ENCODE measurements at regions not wholly inside any gene's neighbourhood (a gene's known extent, or its start where the extent isn't known, plus 50 kb on each side); places are given as distances from the start of the nearest gene placed in this dataset.

DNA sequence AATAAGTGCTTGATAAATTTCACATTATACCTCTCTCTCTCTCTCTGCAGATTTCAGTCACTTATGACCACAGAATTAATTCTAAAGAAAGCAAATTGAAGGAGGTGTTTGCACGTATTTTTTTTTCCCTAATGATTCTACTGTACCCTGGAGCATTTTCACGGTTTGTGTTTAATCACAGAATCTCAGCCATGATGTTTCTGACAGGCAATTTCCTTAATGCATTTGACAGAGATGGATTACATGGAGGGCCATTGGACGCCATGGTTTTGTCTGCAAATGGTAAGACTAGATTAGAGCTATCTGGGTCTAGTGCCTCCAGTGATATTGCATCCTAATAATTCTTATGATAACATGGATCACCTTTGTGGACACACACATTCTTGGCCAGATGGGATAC is 147.5 kb upstream of the RBFOX1 start:
- DNase-seq (ENCODE audit: low spot score) = no peak

DNA sequence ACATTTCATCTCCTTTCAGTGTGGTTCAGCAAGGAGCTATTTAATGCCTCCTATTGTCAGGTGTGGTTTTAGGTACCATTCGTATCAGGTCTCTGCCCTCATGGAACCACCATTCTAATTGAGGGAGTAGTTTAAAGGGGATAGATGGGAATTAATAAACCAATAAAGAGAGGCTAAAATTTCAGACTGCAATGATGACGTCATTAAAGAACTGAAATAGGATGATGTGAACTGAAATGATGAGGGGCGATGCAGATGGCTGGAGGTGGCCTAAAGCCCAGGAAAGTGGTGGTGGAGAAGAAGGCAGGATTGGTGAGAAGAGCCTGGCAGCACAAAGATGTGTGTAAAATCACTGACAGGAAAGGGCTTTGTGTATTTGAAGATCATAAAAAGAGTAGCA is 148.9 kb upstream of the RBFOX1 start:
- no peak for DNase-seq (ENCODE audit: low spot score)

DNA sequence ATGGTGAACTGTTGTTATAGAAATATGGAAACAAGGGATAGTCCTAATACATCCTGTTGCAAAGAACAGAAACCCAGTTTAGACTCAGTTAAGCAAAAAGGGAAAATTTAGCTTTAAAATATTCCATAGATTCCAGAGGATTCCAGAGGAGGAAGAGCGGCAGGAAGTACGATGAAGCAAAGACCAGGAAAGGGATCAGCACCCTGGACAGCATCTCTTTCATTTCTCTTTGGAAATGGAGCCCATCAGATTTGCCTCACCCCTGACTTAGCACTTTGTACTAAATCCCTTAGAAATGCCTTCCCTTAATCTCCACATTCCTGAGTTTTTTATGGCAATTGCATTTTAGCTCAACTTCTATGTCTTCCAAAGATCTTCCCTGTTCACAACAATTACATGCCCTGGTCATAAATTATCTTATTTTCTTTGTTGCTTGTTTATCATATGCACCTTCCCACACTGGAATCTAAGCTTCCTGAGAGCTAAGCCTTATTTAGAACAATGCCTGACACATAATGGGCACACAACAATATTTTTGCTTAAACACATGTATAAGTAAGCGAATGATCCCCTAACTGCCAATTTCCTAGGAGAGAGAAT is 150.0 kb upstream of the RBFOX1 start:
- DNase-seq (ENCODE audit: low spot score) = no peak

DNA sequence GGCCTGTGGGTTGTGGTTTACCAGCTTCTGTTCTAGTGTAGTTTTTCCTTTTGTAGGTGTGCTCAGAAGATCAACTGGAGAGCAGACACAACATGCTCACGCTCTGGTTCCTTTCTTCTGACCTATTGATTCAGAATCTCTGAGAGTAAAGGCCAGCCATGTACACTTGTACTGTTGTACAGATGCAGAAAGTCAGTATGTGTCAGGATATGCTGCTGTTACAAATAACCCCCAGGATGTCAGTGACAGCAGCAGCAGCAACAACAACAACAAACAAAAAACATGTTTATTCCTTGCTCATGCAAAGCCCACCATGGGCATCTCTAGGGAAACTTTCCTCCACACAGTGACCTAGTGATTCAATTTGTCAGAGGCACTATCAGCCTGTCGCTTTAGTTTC is 154.8 kb upstream of the RBFOX1 start:
- no peak for DNase-seq (ENCODE audit: low spot score)

DNA sequence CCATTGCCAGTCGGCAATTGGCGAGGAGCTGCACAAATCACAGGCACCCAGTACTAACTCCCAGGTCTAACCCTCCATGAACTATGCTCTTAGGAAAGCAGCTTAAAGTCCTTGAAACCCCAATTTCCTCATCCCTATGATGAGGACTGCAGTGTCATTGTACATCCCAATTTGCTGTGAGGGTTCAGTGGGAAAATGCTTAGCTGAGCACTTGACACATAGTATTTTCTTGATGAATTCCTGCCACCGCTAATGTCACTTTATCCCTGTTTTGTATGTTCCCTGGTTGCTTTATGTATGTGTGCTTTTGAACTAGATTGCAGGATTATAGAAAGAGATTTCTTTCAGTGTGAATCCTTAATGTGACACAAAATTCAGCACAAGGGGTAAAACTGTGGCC is 161.5 kb upstream of the RBFOX1 start:
- DNase-seq (ENCODE audit: low spot score) = no peak

DNA sequence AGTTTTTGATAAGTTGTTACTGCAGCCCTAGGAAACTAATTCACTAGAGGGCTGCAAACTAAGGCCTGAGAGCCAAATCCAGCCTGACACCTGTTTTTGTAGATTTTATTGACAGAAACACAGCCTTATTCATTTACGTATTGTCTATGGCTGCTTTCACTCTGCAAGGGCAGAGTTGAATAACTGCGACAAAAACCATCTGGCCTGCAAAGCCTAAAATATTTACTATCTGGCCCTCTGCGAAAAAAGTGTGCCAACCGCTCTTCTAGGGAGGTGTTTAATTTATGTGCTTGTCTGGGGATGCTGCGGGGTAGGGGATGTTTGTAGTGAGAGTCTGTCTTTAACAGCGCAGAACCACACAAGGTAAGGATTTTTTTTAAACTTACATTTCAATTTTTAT is 165.0 kb upstream of the RBFOX1 start:
- DNase-seq (ENCODE audit: low spot score) = no peak

DNA sequence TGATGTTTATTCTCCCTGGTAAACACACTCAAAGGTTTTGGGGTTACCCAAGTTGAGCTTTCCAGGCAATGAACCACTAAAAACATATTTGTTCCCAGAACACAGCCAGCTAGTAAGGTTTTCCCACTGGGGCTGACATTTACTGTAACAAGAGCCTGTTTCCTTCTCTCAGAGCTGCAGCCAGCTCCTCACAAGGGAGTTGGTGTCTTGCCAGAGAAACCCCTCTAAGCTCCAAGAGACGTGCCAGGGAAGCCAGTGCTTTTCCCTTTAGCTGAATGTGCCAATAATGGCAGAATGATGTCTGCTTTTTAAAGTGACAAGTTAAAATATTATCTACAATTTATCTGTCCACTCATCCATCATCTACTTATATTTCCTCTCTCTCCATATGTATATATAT is 170.8 kb upstream of the RBFOX1 start:
- no peak for DNase-seq (ENCODE audit: low spot score)

DNA sequence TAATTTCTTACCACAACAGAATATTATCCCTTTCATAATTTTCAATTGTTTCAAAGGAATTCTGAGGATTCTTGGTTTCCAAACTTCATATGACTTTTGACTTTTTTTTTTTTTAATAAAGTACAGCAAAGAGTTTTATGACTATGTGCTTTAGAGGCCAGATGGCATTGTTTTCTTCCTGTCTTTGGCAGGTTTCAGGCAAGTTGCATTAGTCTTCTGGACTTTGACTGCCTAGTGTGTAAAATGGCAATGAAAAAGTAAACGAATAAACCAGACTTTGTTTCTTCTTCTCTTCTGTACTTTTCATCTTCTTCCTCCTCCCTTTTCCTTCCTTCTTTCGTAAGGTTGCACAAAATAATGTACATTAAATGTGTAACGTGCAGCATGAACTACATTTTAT is 172.6 kb upstream of the RBFOX1 start:
- no peak for DNase-seq (ENCODE audit: low spot score)

DNA sequence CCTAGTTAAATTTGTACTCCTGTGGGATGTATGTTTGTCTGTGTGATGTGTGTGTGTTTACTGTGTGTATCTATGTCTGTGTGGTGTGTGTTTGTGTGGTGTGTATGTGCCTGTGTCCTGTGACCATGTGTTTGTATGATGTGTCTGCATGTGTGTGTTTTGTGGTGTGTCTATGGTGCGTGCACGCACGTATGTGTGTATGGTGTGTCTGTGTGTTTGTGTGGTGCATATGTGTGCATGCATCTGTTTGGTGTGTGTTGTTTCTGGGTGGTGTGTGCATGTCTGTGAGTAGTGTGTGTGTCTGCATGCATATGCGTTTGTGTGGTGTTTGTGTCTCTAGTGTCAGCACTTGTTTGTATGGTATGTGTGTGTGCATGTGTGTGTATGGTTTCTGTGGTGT is 174.2 kb upstream of the RBFOX1 start:
- DNase-seq (ENCODE audit: low spot score) = no peak

DNA sequence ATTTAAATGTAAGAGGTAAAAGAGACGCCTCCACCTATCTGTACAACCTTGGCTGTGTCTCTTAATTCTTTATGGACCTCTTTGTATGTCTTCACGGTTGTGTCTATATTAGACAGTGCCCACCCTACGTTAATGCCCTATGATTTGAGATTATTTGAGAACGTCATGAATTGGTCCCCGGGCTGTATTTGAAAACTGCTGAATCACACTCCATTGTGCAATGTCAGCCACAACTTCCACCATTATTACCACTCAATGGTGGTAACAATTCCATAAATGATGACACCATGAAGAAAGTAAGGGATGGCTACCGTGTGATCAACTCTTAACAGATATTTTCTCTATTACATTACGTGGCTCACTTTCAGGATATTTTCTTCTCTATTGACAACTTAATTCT is 182.4 kb upstream of the RBFOX1 start:
- DNase-seq (ENCODE audit: low spot score) = no peak

DNA sequence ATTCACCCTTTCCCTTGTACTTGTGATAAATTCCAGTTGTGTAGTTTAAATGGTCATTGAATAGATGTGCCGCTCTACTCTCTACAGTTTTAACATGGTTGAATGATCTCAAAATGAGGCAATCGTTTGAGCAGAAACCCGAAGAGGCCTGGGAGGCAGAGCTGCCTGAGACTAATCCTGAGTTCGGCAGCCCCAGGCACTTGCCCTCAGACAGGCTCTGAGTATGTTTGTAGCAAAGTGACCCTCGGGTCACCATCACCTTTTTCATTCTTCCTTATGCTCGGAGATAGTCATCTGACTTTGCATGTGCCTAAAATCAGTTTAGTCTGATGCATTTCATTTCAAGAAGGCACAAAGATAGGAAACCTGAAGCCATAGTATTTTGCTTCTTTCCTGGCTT is 184.0 kb upstream of the RBFOX1 start:
- no peak for DNase-seq (ENCODE audit: low spot score)

DNA sequence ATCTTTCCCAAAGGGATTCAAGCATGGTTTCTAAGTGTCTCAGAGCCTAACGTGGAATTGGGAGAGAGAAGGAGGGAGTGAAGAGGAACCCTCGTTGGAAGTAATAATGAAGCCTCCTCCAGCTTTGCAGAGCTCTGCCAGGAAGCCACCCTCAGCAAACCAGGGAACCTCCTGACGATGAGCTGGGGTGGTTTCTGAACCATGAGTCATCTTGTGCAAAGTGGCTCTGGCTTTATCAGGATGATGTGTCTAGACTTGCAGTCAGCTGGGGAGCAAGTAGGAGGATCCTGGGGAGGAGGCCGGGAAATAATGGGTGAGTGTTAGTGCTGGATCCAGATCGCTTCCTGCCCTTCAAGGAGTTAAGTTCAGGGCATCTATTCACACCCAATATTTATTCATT is 191.7 kb upstream of the RBFOX1 start:
- DNase-seq (ENCODE audit: low spot score) = no peak

DNA sequence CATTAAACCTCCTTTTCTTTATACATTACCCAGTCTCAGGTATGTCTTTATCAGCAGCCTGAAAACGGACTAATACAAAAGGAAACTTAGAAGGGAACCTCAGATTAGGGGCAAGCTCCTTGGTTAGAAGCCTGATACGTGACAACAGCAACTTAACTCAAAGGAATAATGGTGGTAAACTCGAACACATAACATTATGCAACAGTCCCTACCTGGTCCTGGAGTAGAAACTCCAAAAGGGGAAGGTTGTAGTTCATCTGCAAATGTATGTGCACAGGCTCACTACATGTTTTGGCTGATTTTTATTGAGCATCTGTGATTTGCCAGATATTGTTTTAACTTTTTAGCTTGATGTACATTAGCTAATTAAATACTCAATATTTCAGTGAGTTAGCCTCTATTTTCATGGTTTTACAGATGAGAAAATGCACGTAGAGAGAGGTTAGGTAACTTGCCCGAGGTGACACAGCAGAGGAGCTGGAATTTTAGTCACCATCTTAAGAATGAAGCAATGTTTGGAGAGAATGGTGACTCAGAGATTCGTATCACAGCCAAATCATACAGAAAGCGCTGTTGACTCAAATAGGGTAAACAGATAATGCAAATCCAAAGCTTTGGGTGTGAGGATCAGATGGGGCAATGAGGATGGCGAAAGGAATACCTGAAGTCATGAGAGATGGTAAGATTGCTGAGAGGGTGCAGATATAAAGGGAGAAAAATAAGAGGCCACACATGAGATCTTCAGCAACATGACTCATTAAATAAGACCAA is 194.9 kb upstream of the RBFOX1 start:
- no peak for DNase-seq (ENCODE audit: low spot score)

DNA sequence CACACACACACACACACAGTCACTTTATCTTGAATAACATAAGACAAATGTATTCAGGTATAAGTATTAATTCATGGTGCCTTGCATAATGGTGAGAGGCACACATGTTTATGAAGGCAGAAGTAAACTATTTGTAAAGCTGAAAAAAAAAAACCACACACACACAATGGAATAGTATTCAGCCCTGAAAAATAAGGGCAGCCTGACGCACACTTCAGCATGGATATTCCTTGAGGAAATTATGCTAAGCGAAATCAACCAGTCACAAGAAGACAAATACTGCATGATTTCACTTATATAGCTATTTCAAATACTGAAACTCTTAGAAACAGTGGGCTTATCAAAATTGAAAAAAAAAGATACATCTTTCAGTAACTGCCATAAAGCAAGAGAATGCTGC is 200.2 kb upstream of the RBFOX1 start:
- no peak for DNase-seq (ENCODE audit: low spot score)

DNA sequence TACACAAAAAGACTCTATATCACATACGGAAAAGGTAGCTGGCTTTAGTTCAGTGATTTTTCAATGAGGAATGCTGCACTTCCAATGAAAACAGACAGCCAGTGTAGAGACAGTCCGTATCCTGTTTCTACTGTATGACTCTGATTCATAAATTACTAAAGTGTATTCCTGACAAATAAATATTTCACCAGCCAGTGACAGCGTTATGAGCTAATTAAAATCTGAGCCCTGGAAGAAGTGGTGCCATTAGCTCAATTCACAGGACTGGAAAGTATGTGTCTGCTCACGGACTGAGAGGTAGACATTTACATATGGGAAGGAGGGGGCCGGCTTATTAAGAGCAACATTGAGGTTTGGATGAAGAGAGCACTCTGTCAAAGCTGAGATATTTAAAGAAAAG is 207.9 kb upstream of the RBFOX1 start:
- no peak for DNase-seq (ENCODE audit: low spot score)

DNA sequence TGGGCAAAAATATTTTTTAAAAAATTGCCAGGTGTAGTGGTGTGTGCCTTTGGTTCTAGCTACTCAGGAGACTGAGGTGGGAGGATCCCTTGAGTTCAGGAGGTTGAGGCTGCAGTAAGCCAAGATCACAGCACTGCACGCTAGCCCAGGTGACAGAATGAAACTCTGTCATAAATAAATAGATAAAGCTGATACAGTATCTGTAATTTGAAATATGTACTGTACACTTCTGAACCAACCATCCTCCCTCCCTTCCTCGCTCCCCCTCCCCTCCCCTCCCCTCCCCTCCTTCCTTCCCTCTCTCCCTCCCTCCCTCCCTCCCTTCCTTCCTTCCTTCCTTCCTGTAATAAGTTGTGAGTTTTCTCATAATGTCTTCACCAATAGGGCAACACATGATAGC is 208.4 kb upstream of the RBFOX1 start:
- no peak for DNase-seq (ENCODE audit: low spot score)

DNA sequence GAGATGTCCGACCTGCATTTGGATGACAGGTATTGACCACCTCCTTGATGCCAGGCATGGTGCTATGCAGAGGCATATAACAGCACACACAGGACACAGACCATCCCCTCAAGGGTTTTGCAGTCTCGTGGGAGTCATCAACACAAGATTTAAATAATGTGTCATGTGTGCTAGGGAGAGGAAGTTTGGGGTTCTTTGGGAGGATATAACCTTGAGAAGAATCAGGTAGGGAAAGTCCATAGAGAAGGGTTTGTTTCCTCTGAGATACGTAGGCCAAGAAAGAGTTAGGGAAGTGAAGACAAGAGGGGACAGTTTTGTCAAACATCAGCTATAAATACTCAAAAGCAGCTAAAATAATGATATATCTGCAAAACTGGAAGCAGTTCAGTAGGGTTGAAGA is 215.9 kb upstream of the RBFOX1 start:
- no peak for DNase-seq (ENCODE audit: low spot score)

DNA sequence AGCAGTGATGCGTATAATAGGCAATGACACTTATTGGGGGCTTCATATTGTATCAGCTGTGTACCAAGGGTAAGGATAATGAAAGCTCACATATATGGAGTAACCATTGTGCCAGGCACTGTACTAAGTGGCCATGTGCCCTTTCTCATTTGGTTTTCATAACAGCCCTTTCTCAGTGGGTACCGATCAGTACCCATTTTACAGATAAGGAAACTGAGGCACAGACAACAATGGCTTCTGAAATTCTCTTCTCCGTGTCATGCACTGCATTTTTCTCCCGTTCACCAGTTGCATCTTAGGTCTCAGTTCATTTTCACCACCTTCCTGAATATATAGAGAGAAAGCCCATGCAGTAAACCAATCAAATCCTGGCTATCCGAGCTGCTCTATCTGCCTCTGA is 216.7 kb upstream of the RBFOX1 start:
- DNase-seq (ENCODE audit: low spot score) = no peak

DNA sequence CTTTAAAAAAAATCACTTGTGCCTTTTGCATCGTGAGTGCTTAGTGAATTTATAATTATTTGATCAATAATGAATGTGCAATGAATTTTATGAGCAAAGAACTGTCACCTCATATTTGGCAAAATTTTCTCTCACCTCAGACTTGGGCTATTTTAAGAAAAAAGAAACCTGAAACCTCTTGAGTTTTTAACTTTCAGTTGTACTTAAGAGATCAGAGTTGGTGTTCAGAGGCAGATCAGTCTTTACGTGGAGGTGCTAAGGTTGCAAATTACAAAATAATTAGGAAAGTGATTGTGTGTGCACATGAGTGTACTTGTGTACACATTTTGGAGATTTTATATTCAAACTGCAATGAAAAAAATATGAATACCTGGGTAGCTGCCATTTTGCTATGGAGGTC is 218.7 kb upstream of the RBFOX1 start:
- DNase-seq (ENCODE audit: low spot score) = no peak

DNA sequence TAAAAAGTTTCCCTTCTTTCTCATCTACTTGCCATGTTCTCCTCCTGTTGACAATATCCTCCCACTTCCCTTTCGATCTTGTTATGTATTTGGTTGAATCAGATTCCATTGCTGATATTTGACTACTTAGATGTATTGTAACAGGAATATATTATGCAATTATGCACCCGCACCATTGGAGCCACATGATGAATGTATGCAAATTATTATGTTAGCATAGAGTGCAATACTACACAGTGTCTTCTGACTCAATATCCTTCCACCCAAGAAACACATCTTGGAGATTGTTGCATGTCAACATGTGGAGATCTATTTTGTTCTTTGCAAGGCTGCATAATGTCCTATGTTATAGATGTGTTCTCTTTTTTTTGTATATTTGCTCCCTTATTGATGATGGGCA is 219.2 kb upstream of the RBFOX1 start:
- DNase-seq (ENCODE audit: low spot score) = no peak

DNA sequence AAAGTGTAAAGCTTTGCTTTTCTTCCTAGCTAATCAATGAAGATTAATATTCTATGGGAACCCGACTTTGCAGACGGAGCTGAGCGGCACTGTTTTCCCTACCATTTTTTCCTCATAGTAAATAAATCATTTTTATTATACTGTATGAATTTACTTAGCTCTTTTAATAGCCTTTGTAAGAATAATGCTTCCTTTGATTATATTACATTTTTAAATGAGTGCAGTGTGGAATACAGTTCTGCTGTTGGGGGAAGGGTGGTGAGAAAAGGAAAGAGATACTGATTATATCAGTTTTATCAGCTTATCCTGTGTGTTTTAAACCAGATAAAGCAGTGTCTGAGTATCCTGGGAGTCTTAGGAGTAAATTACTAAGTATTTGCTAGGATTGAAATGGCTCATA is 221.4 kb upstream of the RBFOX1 start:
- DNase-seq (ENCODE audit: low spot score) = no peak

DNA sequence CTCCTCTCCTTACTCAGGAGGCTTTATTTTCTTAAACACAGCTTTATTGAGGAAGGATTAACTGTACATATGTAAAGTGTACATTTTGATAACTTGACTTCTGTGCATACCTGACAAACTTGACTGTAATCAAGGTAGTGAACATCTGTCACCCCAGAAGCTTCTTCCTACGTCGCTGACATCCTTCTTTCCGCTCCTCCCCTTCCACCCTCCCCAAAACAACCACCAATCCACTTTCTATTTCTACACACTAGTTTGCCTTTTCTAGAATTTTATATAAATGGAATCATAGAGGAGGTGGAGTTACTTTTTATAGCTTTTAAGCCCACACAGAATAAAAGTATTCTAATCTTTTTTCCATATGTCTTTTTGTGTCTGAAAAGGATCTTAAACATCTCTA is 225.2 kb upstream of the RBFOX1 start:
- no peak for DNase-seq (ENCODE audit: low spot score)

DNA sequence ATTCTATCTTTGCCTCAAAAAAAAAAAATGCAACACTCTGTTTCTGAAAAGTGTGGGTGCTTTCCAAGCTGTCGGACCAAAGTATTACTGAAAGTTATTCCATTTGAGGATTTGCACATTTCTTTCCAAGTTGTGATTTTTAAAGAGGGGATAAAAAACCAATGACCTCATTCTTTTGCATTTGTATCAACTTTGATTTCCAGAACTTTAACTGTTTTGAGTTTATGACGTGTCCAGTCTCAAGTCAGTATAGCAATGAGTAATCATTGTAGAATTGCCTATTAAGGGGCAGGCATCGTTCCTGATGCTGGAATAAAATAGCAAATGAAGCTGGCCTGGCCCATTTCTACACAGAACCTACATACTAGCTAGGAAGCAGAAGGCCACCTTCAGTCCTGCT is 229.6 kb upstream of the RBFOX1 start:
- no peak for DNase-seq (ENCODE audit: low spot score)

DNA sequence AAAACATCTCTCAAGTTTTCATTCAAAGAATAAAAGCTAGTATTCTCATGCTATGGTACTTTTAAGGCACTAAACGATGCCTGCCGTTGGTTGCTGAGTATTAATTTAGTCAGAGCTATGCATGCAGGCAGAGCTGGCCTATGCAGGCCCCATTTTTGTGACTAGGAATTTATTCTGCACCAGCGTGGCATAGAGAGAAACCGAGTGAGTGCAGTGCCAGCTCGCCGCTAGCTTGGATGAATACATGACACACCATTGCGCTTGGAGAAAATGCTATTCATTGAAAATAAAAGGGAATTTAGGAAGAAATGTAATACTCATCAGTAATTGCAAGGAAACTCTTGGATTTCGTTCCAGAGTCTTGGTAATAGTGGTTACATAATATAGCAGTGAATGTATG is 231.6 kb upstream of the RBFOX1 start:
- no peak for DNase-seq (ENCODE audit: low spot score)
